A172 (cell line): ENCODE measurements at regions not wholly inside any gene's neighbourhood (a gene's known extent, or its start where the extent isn't known, plus 50 kb on each side); places are given as distances from the start of the nearest gene placed in this dataset.
A peak's percentile ranks its signal among the peaks of the same experiment; 100 is the strongest.

Experiments used
- DNase-seq: peaks from one replicate; pipeline ENCODE4 v3.0.0-alpha.2; 2015; ENCODE audit warnings: low spot score

GRCh38 chr2:58959996-58960395 is 718.9 kb upstream of the FANCL start:
- no peak for DNase-seq

GRCh38 chr2:58957188-58957840 is 716.2 kb upstream of the FANCL start:
- DNase-seq, result no peak

GRCh38 chr2:58954880-58955385 is 713.8 kb upstream of the FANCL start:
- no peak for DNase-seq

- DNase-seq, result no peak
Measured at GRCh38 chr2:58951722-58952121, 710.6 kb upstream of the FANCL start.

GRCh38 chr2:58950795-58951462 is 709.8 kb upstream of the FANCL start:
- no peak for DNase-seq

- DNase-seq, result peak; percentile 49
Measured at GRCh38 chr2:58939388-58939787, 698.3 kb upstream of the FANCL start.

GRCh38 chr2:58938988-58939387 is 697.9 kb upstream of the FANCL start:
- DNase-seq, result no peak

GRCh38 chr2:58932801-58933200 is 691.7 kb upstream of the FANCL start:
- no peak for DNase-seq

GRCh38 chr2:58930537-58930936 is 689.4 kb upstream of the FANCL start:
- no peak for DNase-seq

GRCh38 chr2:58928973-58929372 is 687.8 kb upstream of the FANCL start:
- no peak for DNase-seq

GRCh38 chr2:58928391-58928790 is 687.3 kb upstream of the FANCL start:
- DNase-seq, result no peak

GRCh38 chr2:58926112-58926511 is 685.0 kb upstream of the FANCL start:
- no peak for DNase-seq

GRCh38 chr2:58925676-58926081 is 684.6 kb upstream of the FANCL start:
- DNase-seq, result no peak

GRCh38 chr2:58923869-58924268 is 682.7 kb upstream of the FANCL start:
- peak; percentile 84 for DNase-seq

- DNase-seq, result no peak
Measured at GRCh38 chr2:58922245-58922644, 681.1 kb upstream of the FANCL start.

GRCh38 chr2:58921676-58922075 is 680.6 kb upstream of the FANCL start:
- DNase-seq, result no peak

GRCh38 chr2:58920001-58920400 is 678.9 kb upstream of the FANCL start:
- DNase-seq, result no peak

- no peak for DNase-seq
Measured at GRCh38 chr2:58919316-58919715, 678.2 kb upstream of the FANCL start.

GRCh38 chr2:58918141-58918540 is 677.0 kb upstream of the FANCL start:
- no peak for DNase-seq

GRCh38 chr2:58917596-58917995 is 676.5 kb upstream of the FANCL start:
- no peak for DNase-seq

- DNase-seq, result no peak
Measured at GRCh38 chr2:58916063-58916462, 674.9 kb upstream of the FANCL start.

- DNase-seq, result no peak
Measured at GRCh38 chr2:58914733-58915505, 673.8 kb upstream of the FANCL start.
